Breast epithelium (tissue), 3 donors: ENCODE measurements at regions not wholly inside any gene's neighbourhood (a gene's known extent, or its start where the extent isn't known, plus 50 kb on each side); places are given as distances from the start of the nearest gene placed in this dataset.

Experiments used
- CTCF ChIP-seq, 3 donors: fragments of 450-650 bp; IDR thresholded peaks; one replicate each; pipeline ENCODE4 v1.5.1; 2016 to 2017; ENCODE audit warnings: antibody characterized with exemption in 3 of 3, mild to moderate bottlenecking in 3 of 3, moderate library complexity in 3 of 3
- POLR2A ChIP-seq: fragments of 450-650 bp; IDR thresholded peaks from one replicate; pipeline ENCODE4 v1.6.1; 2016; ENCODE audit warnings: antibody characterized with exemption, mild to moderate bottlenecking, moderate library complexity
- POLR2AphosphoS5 ChIP-seq, 3 donors: sonication (generic); formaldehyde crosslinking; IDR thresholded peaks; one replicate each; pipeline ENCODE4 v1.6.1; 2017; ENCODE audit warnings: antibody characterized with exemption in 3 of 3

GRCh38 chr17:72205822-72206221, 85.0 kb downstream of the SOX9 start:
- TF ChIP-seq POLR2A (no peak), CTCF (IDR thresholded peaks at IDR 0.05) (no peak), POLR2AphosphoS5 (IDR thresholded peaks at IDR 0.05) (no peak)
